K562 (cell line): ENCODE measurements at regions not wholly inside any gene's neighbourhood (a gene's known extent, or its start where the extent isn't known, plus 50 kb on each side); places are given as distances from the start of the nearest gene placed in this dataset.

Experiments
- ARNT ChIP-seq, 2 experiments: fragments of 450-650 bp; IDR thresholded peaks; 2 replicates each; pipeline ENCODE4 v1.6.1; 2016; ENCODE audit warnings: mild to moderate bottlenecking in 1 of 2
- ATF3 ChIP-seq, 2 experiments: fragments of 450-650 bp in 1 of 2; sonication (generic) in 1 of 2; formaldehyde crosslinking in 1 of 2; IDR thresholded peaks in 1 of 2; conservative IDR thresholded peaks in 1 of 2; 2 replicates each; pipeline versions ENCODE4 v1.6.1 to v1.8.1; 2016 to 2023; ENCODE audit warnings: mild to moderate bottlenecking in 2 of 2, moderate library complexity in 2 of 2, inconsistent platforms in 1 of 2, missing genetic modification reagents in 1 of 2
- CHD4 ChIP-seq: fragments of 200-600 bp; sonication (generic); IDR thresholded peaks from 3 replicates; pipeline ENCODE4 v1.6.1; 2012; ENCODE audit warnings: low read depth, mild to moderate bottlenecking, mixed read lengths, low read length, inconsistent platforms; ENCODE audit not compliant: insufficient read depth, insufficient replicate concordance, poor library complexity, severe bottlenecking
- CSDE1 ChIP-seq, 2 experiments: fragments of 450-650 bp; IDR thresholded peaks; 2 replicates each; pipeline ENCODE4 v1.6.1; 2016; ENCODE audit warnings: mild to moderate bottlenecking in 1 of 2
- CXXC5 ChIP-seq: fragments of 250-450 bp; sonication (Bioruptor Pico); IDR thresholded peaks from 2 replicates; pipeline ENCODE4 v1.8.0; 2022; ENCODE audit warnings: inconsistent platforms, mild to moderate bottlenecking, moderate library complexity
- ELF2 ChIP-seq: fragments of 250-450 bp; sonication (Bioruptor Pico); IDR thresholded peaks from 2 replicates; pipeline ENCODE4 v1.5.0; 2021; ENCODE audit warnings: mild to moderate bottlenecking
- EP400 ChIP-seq: fragments of 450-650 bp; IDR thresholded peaks from 2 replicates; pipeline ENCODE4 v1.6.1; 2017; ENCODE audit warnings: antibody characterized with exemption, mild to moderate bottlenecking, moderate library complexity
- ETV1 ChIP-seq: fragments of 450-650 bp; conservative IDR thresholded peaks from 2 replicates; pipeline ENCODE4 v1.6.1; 2016; ENCODE audit warnings: missing genetic modification characterization, control low read depth, low read depth, missing compliant biosample characterization
- FOXM1 ChIP-seq, 2 experiments: fragments of 450-650 bp in 1 of 2; sonication (generic) in 1 of 2; formaldehyde crosslinking in 1 of 2; IDR thresholded peaks; 2 replicates each; pipeline versions ENCODE4 v1.6.1 to v1.9.0; 2017 to 2022; ENCODE audit warnings: low read depth in 2 of 2, mild to moderate bottlenecking in 2 of 2, missing genetic modification reagents in 1 of 2, moderate library complexity in 1 of 2
- HNRNPL ChIP-seq: fragments of 200-400 bp; formaldehyde crosslinking; IDR thresholded peaks from 2 replicates; pipeline ENCODE4 v1.6.1; 2017; ENCODE audit warnings: low read depth, mild to moderate bottlenecking, low read length
- JUND ChIP-seq, 2 experiments: IDR thresholded peaks; 2 replicates in 1 of 2; 3 replicates in 1 of 2; pipeline ENCODE4 v1.6.1; 2011; ENCODE audit warnings: borderline replicate concordance in 2 of 2, low read depth in 2 of 2, low read length in 2 of 2, improper control_type of control experiment in 1 of 2, missing biosample characterization in 1 of 2, missing genetic modification characterization in 1 of 2, missing genetic modification reagents in 1 of 2
- KDM5B ChIP-seq: fragments of 200-600 bp; sonication (generic); IDR thresholded peaks from 2 replicates; pipeline ENCODE4 v1.6.1; 2012; ENCODE audit warnings: low read depth, mild to moderate bottlenecking, moderate library complexity, low read length, control low read depth, inconsistent platforms; ENCODE audit not compliant: insufficient replicate concordance
- PREB ChIP-seq: sonication (generic); formaldehyde crosslinking; IDR thresholded peaks from 2 replicates; pipeline ENCODE4 v1.8.1; 2023; ENCODE audit warnings: mild to moderate bottlenecking, missing genetic modification reagents
- PTTG1 ChIP-seq: fragments of 450-650 bp; IDR thresholded peaks from 2 replicates; pipeline ENCODE4 v1.6.1; 2016; ENCODE audit warnings: low read depth, mild to moderate bottlenecking, missing genetic modification characterization, missing compliant biosample characterization
- SAFB ChIP-seq: fragments of 200-400 bp; formaldehyde crosslinking; IDR thresholded peaks from 2 replicates; pipeline ENCODE4 v1.6.1; 2017; ENCODE audit warnings: low read depth, low read length, borderline replicate concordance
- SMARCE1 ChIP-seq: fragments of 450-650 bp; IDR thresholded peaks from 2 replicates; pipeline ENCODE4 v1.7.1; 2016; ENCODE audit warnings: mild to moderate bottlenecking
- THRB ChIP-seq: fragments of 450-650 bp; formaldehyde crosslinking; conservative IDR thresholded peaks from 2 replicates; pipeline ENCODE4 v1.4.0; 2022; ENCODE audit warnings: mild to moderate bottlenecking, missing genetic modification characterization
- ZNF639 ChIP-seq, 2 experiments: fragments of 200-800 bp in 1 of 2; sonication (Bioruptor generic) in 1 of 2; sonication (generic) in 1 of 2; formaldehyde crosslinking in 1 of 2; IDR thresholded peaks in 1 of 2; conservative IDR thresholded peaks in 1 of 2; 2 replicates each; pipeline versions ENCODE4 v1.5.0 to v1.6.1; 2016 to 2020; ENCODE audit warnings: missing compliant biosample characterization in 1 of 2, missing genetic modification characterization in 1 of 2, missing genetic modification reagents in 1 of 2
- ZNF655 ChIP-seq: fragments of 250-450 bp; sonication (Bioruptor Pico); IDR thresholded peaks from 2 replicates; pipeline ENCODE4 v1.5.0; 2021

GRCh38 chr6:137794516-137795201, 72.4 kb upstream of the TNFAIP3 start (continued):
- TF ChIP-seq CXXC5 (CRISPR knock-in tag) (peak; percentile 40), CSDE1 (IDR thresholded peaks at IDR 0.05) (no peak), THRB (CRISPR knock-in tag) (no peak; the same call in 1 of the 2 replicates), JUND (IDR thresholded peaks at IDR 0.05; ENCODE audit: borderline replicate concordance, low read depth, low read length) (peak; percentile 20; the same call in 1 of the 2 replicates), JUND (tag; IDR thresholded peaks at IDR 0.05; ENCODE audit: borderline replicate concordance, low read depth, low read length) (peak; percentile 63; the same call in 2 of the 3 replicates), EP400 (peak; percentile 47), PTTG1 (tag) (no peak), FOXM1 (IDR thresholded peaks at IDR 0.05; ENCODE audit: low read depth) (0 out of 2 replicates have a peak, but pooled peaks have one; percentile 10), FOXM1 (CRISPR knock-in tag; IDR thresholded peaks at IDR 0.05; ENCODE audit: low read depth) (no peak), ZNF655 (CRISPR knock-in tag) (no peak), PREB (CRISPR knock-in tag) (no peak), ETV1 (peak; percentile 34; the same call in 1 of the 2 replicates), HNRNPL (no peak), CHD4 (peak; percentile 57), SAFB (no peak), ZNF639 (CRISPR knock-in tag; conservative IDR thresholded peaks at IDR 0.05 in 1 of 2, IDR thresholded peaks at IDR 0.05 in 1 of 2) (peak in 1 of 2 experiments; percentile 58; a peak in 1 of 4 replicates), ELF2 (CRISPR knock-in tag) (0 out of 2 replicates have a peak, but pooled peaks have one; percentile 64), SMARCE1 (peak; percentile 44; the same call in 1 of the 2 replicates), KDM5B (peak; percentile 40), ARNT (IDR thresholded peaks at IDR 0.05) (no peak), ATF3 (IDR thresholded peaks at IDR 0.05) (peak; percentile 11; the same call in 1 of the 2 replicates), ATF3 (CRISPR knock-in tag; conservative IDR thresholded peaks at IDR 0.05) (no peak)
